H1 (cell line): ENCODE measurements at regions not wholly inside any gene's neighbourhood (a gene's known extent, or its start where the extent isn't known, plus 50 kb on each side); places are given as distances from the start of the nearest gene placed in this dataset.

ENCODE experiments used
- CTCF ChIA-PET: fragments of 300-600 bp; sonication (Branson Sonifier 250); formaldehyde crosslinking; loops from one replicate; lab custom pipeline; 2021; ENCODE audit not compliant: partially characterized antibody; lab: Charles Lee
- POLR2A ChIA-PET: fragments of 300-600 bp; sonication (Branson Sonifier 250); formaldehyde crosslinking; loops from one replicate; lab custom pipeline; 2021; ENCODE audit warnings: inconsistent platforms; ENCODE audit not compliant: partially characterized antibody; lab: Charles Lee
- DNase-seq, 2 experiments: peaks; one replicate each; pipeline versions ENCODE4 v3.0.0 to v3.0.0-alpha.2; 2010 to 2022; ENCODE audit warnings: low spot score in 2 of 2, low read depth in 1 of 2, mixed read lengths in 1 of 2
- FAIRE-seq: peaks from 2 replicates; lab custom pipeline; 2011; peaks lifted over from hg19 to GRCh38; lab: Jason Lieb, UNC
- H2AFZ ChIP-seq: 2 replicates; pipeline ENCODE4 v1.8.1; 2012; ENCODE audit warnings: low read length, inconsistent platforms
- H2AK5ac ChIP-seq: 2 replicates; pipeline ENCODE4 v1.6.1; 2013; ENCODE audit warnings: low read depth, low read length
- H2BK120ac ChIP-seq: replicated peaks from 2 replicates; pipeline ENCODE3; 2013; ENCODE audit warnings: low read depth, low read length, inconsistent platforms
- H2BK12ac ChIP-seq: 2 replicates; pipeline ENCODE4 v1.6.1; 2013; ENCODE audit warnings: low read depth, low read length
- H2BK15ac ChIP-seq: 2 replicates; pipeline ENCODE4 v1.6.1; 2013; ENCODE audit warnings: low read length
- H2BK20ac ChIP-seq: 2 replicates; pipeline ENCODE4 v1.6.1; 2013; ENCODE audit warnings: low read length
- H2BK5ac ChIP-seq: 2 replicates; pipeline ENCODE4 v1.6.1; 2013; ENCODE audit warnings: low read depth, low read length
- H3K14ac ChIP-seq: 2 replicates; pipeline ENCODE4 v1.6.1; 2013; ENCODE audit warnings: inconsistent platforms; ENCODE audit not compliant: insufficient read length
- H3K18ac ChIP-seq: 2 replicates; pipeline ENCODE4 v1.6.1; 2013; ENCODE audit warnings: low read length; ENCODE audit errors: extremely low read depth
- H3K23ac ChIP-seq: 2 replicates; pipeline ENCODE4 v1.6.1; 2013; ENCODE audit warnings: inconsistent platforms; ENCODE audit not compliant: insufficient read length
- H3K23me2 ChIP-seq: 2 replicates; pipeline ENCODE4 v1.6.1; 2013; ENCODE audit warnings: low read depth, low read length
- H3K27ac ChIP-seq: 2 replicates; pipeline ENCODE4 v1.6.1; 2011; ENCODE audit warnings: low read depth, low read length, inconsistent platforms
- H3K27me3 ChIP-seq, 4 experiments: replicated peaks in 1 of 4; 1 replicate in 1 of 4; 2 replicates in 3 of 4; pipeline versions ENCODE4 v1.6.1 to v1.8.1; 2011 to 2013; ENCODE audit warnings: low read length in 3 of 4, mild to moderate bottlenecking in 3 of 4, inconsistent platforms in 2 of 4, mixed read lengths in 2 of 4, moderate library complexity in 1 of 4; ENCODE audit not compliant: control insufficient read depth in 3 of 4, insufficient read depth in 3 of 4; ENCODE audit errors: extremely low read depth in 1 of 4
- H3K36me3 ChIP-seq, 4 experiments: 2 replicates each; pipeline versions ENCODE4 v1.6.1 to v1.8.1; 2011 to 2013; ENCODE audit warnings: mild to moderate bottlenecking in 4 of 4, low read length in 3 of 4, moderate library complexity in 2 of 4, control low read depth in 1 of 4, inconsistent platforms in 1 of 4; ENCODE audit not compliant: insufficient read depth in 4 of 4, control insufficient read depth in 2 of 4
- H3K4ac ChIP-seq: replicated peaks from 2 replicates; pipeline ENCODE3; 2013; ENCODE audit warnings: low read length, low read depth, mixed read lengths, inconsistent platforms; ENCODE audit not compliant: insufficient read length
- H3K4me1 ChIP-seq, 4 experiments: replicated peaks in 1 of 4; 1 replicate in 1 of 4; 2 replicates in 3 of 4; pipeline versions ENCODE4 v1.6.1 to v1.8.1; 2011 to 2013; ENCODE audit warnings: low read length in 3 of 4, inconsistent platforms in 2 of 4, mixed read lengths in 1 of 4; ENCODE audit not compliant: insufficient read depth in 4 of 4, control insufficient read depth in 3 of 4
- H3K4me2 ChIP-seq, 2 experiments: 2 replicates each; pipeline versions ENCODE4 v1.6.1 to v1.8.1; 2011 to 2013; ENCODE audit warnings: low read depth in 2 of 2, low read length in 2 of 2, control low read depth in 1 of 2, inconsistent platforms in 1 of 2, mild to moderate bottlenecking in 1 of 2; ENCODE audit not compliant: insufficient read depth in 1 of 2
- H3K4me3 ChIP-seq, 4 experiments: fragments of 200-600, 300-600 bp in 1 of 4; sonication (generic), shearing (Covaris generic), sonication (Bioruptor Twin) in 1 of 4; 2 replicates each; pipeline versions ENCODE4 v1.5.1 to v1.8.1; 2011 to 2016; ENCODE audit warnings: low read length in 4 of 4, low read depth in 3 of 4, control low read depth in 2 of 4, inconsistent platforms in 2 of 4, mild to moderate bottlenecking in 2 of 4, mixed read lengths in 1 of 4, moderate library complexity in 1 of 4; ENCODE audit not compliant: insufficient read depth in 2 of 4; ENCODE audit errors: extremely low read depth in 1 of 4
- H3K56ac ChIP-seq: replicated peaks from 2 replicates; pipeline ENCODE3; 2013; ENCODE audit warnings: low read depth, mild to moderate bottlenecking, mixed read lengths, low read length, inconsistent platforms; ENCODE audit not compliant: insufficient read length
- H3K79me1 ChIP-seq: 2 replicates; pipeline ENCODE4 v1.6.1; 2013; ENCODE audit warnings: low read depth, low read length, control low read depth
- H3K79me2 ChIP-seq, 2 experiments: 2 replicates each; pipeline versions ENCODE4 v1.6.1 to v1.8.1; 2012 to 2013; ENCODE audit warnings: low read length in 2 of 2, mild to moderate bottlenecking in 2 of 2, inconsistent platforms in 1 of 2; ENCODE audit not compliant: insufficient read depth in 2 of 2, control insufficient read depth in 1 of 2
- H3K9ac ChIP-seq, 4 experiments: replicated peaks in 1 of 4; 1 replicate in 1 of 4; 2 replicates in 3 of 4; pipeline versions ENCODE4 v1.6.1 to v1.8.1; 2011 to 2013; ENCODE audit warnings: low read depth in 3 of 4, low read length in 3 of 4, control low read depth in 2 of 4, mild to moderate bottlenecking in 2 of 4, moderate library complexity in 2 of 4, inconsistent platforms in 1 of 4; ENCODE audit errors: extremely low read depth in 1 of 4
- H3K9me3 ChIP-seq, 2 experiments: 2 replicates each; pipeline versions ENCODE4 v1.6.1 to v1.8.1; 2012 to 2013; ENCODE audit warnings: mild to moderate bottlenecking in 2 of 2, moderate library complexity in 2 of 2, control low read depth in 1 of 2, inconsistent platforms in 1 of 2, low read depth in 1 of 2, low read length in 1 of 2, mixed read lengths in 1 of 2; ENCODE audit not compliant: insufficient read depth in 2 of 2
- H4K20me1 ChIP-seq, 2 experiments: replicated peaks in 1 of 2; 2 replicates each; pipeline versions ENCODE3 to v1.8.1; 2011 to 2013; ENCODE audit warnings: inconsistent platforms in 2 of 2, low read length in 2 of 2, mild to moderate bottlenecking in 1 of 2; ENCODE audit not compliant: insufficient read depth in 2 of 2, control insufficient read depth in 1 of 2
- H4K5ac ChIP-seq: 2 replicates; pipeline ENCODE4 v1.6.1; 2013; ENCODE audit warnings: low read length, low read depth, mixed read lengths, inconsistent platforms; ENCODE audit not compliant: insufficient read length
- H4K8ac ChIP-seq: 2 replicates; pipeline ENCODE4 v1.8.0; 2013; ENCODE audit warnings: mild to moderate bottlenecking, moderate library complexity, low read length, inconsistent platforms; ENCODE audit not compliant: insufficient read depth; ENCODE audit errors: extremely low read depth
- H4K91ac ChIP-seq: replicated peaks from 2 replicates; pipeline ENCODE3; 2013; ENCODE audit warnings: low read length, mixed read lengths, inconsistent platforms; ENCODE audit not compliant: insufficient read length
- BACH1 ChIP-seq: IDR thresholded peaks from 2 replicates; pipeline ENCODE4 v1.6.1; 2012; ENCODE audit warnings: low read length, improper control_type of control experiment
- BCL11A ChIP-seq, 2 experiments: IDR thresholded peaks; one replicate each; pipeline ENCODE4 v1.6.1; 2011; ENCODE audit warnings: low read depth in 2 of 2, low read length in 2 of 2, mild to moderate bottlenecking in 2 of 2
- CBX5 ChIP-seq: fragments of 300-800, 300-1000 bp; sonication (generic); IDR thresholded peaks from 2 replicates; pipeline ENCODE4 v1.7.1; 2016; ENCODE audit warnings: antibody characterized with exemption, low read length, low read depth
- CHD2 ChIP-seq: IDR thresholded peaks from 2 replicates; pipeline ENCODE4 v1.6.1; 2012; ENCODE audit warnings: low read length, improper control_type of control experiment
- GTF2F1 ChIP-seq: IDR thresholded peaks from 2 replicates; pipeline ENCODE4 v1.6.1; 2012; ENCODE audit warnings: low read depth, low read length, improper control_type of control experiment, borderline replicate concordance
- POLR2A ChIP-seq, 2 experiments: IDR thresholded peaks; 1 replicate in 1 of 2; 2 replicates in 1 of 2; pipeline ENCODE4 v1.6.1; 2011; ENCODE audit warnings: low read depth in 2 of 2, low read length in 2 of 2, mild to moderate bottlenecking in 2 of 2; ENCODE audit errors: control extremely low read depth in 1 of 2
- RBBP5 ChIP-seq: IDR thresholded peaks from 2 replicates; pipeline ENCODE4 v1.7.1; 2012; ENCODE audit warnings: low read depth, mild to moderate bottlenecking, inconsistent platforms, low read length, moderate library complexity, borderline replicate concordance
- RNF2 ChIP-seq: fragments of 200-900, 300-1000 bp; sonication (generic); IDR thresholded peaks from 2 replicates; pipeline ENCODE4 v1.7.1; 2016; ENCODE audit warnings: borderline replicate concordance, low read depth, mild to moderate bottlenecking, antibody characterized with exemption, low read length; ENCODE audit not compliant: poor library complexity, severe bottlenecking; ENCODE audit errors: missing control alignments
- SIN3A ChIP-seq, 2 experiments: IDR thresholded peaks in 1 of 2; conservative IDR thresholded peaks in 1 of 2; 2 replicates each; pipeline ENCODE4 v1.6.1; 2011 to 2012; ENCODE audit warnings: low read length in 2 of 2, improper control_type of control experiment in 1 of 2, low read depth in 1 of 2, mild to moderate bottlenecking in 1 of 2
- SIRT6 ChIP-seq: IDR thresholded peaks from one replicate; pipeline ENCODE4 v1.7.1; 2012; ENCODE audit warnings: low read length, inconsistent platforms
- SIX5 ChIP-seq: IDR thresholded peaks from 2 replicates; pipeline ENCODE4 v1.6.1; 2011; ENCODE audit warnings: mild to moderate bottlenecking, low read depth, low read length
- SP2 ChIP-seq: IDR thresholded peaks from 2 replicates; pipeline ENCODE4 v1.6.1; 2012; ENCODE audit warnings: mild to moderate bottlenecking, low read length, inconsistent platforms
- SP4 ChIP-seq: IDR thresholded peaks from 2 replicates; pipeline ENCODE4 v1.6.1; 2012; ENCODE audit warnings: low read length, inconsistent platforms
- ZNF274 ChIP-seq: IDR thresholded peaks from 2 replicates; pipeline ENCODE4 v1.7.0; 2012; ENCODE audit warnings: low read length, borderline replicate concordance; ENCODE audit errors: extremely low read depth
- WGBS, 2 experiments: shearing (Covaris generic) in 1 of 2; methylation state at CpG; one replicate each; pipeline versions ENCODE4 v1.1.6 to v1.1.7; 2013 to 2015; ENCODE audit warnings: low lambda C conversion rate in 2 of 2, mixed read lengths in 2 of 2, inconsistent platforms in 1 of 2, low coverage in 1 of 2, missing lambda C conversion rate in 1 of 2; ENCODE audit not compliant: insufficient replicate concordance in 2 of 2, insufficient coverage in 1 of 2, insufficient read length in 1 of 2; ENCODE audit errors: extremely low coverage in 1 of 2, missing lambda C conversion rate in 1 of 2; 5-methylcytosine and 5-hydroxymethylcytosine counted together
- TF ChIP-seq, protein P1 (sequence below): IDR thresholded peaks from 2 replicates; pipeline ENCODE4 v1.6.1; 2011; ENCODE audit warnings: low read length, improper control_type of control experiment

DNA sequence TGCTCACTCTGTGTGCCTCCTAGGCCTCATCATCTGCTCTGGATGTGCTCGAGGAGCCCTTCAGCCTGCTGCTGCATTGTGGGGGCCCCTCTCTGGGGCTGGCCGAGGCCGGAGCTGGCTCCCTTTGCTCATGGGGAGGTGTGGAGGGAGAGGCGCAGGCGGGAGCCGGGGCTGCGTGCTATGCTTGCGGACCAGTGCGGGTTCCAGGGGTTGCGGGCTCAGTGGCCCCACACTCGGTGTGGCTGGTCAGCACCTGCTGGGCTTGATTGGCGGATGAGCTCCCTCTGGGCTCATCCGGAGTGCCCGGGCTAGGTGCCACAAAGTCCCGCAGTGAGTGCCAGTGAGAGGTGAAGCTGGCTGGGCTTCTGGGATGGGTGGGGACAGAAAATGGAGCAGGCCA lies 264.2 kb downstream of the SI start:
- no peaks in the 10 kb centered on the region for H3K4me1 ChIP-seq
- ChIA-PET CTCF (interaction anchor here (0.8 kb wide), 1 partner anchor 8 kb away, joined by 3 read pairs; no protein-coding TSS in a partner anchor), POLR2A (no interaction called here)
- H3K18ac ChIP-seq, result no peak overlapping the region
- no peak overlapping the region for H4K91ac ChIP-seq
- H3K23me2 ChIP-seq, result no peaks in the 10 kb centered on the region
- no peak overlapping the region for H2BK20ac ChIP-seq
- H3K4ac ChIP-seq, result no peak overlapping the region
- H3K23ac ChIP-seq, result no peak overlapping the region
- H2BK120ac ChIP-seq, result no peak overlapping the region
- no peak overlapping the region for H2AK5ac ChIP-seq
- FAIRE-seq, result no peak
- 0 out of 8 replicates have a peak, but pooled peaks cover 0 to 2% (median 0%) of the 10 kb centered on the region in 4 experiments for H3K36me3 ChIP-seq
- DNase-seq, result no peak
- H3K4me2 ChIP-seq, result no peak overlapping the region
- H3K79me2 ChIP-seq, result no peaks in the 10 kb centered on the region
- no peak overlapping the region for H4K5ac ChIP-seq
- H3K79me1 ChIP-seq, result no peaks in the 10 kb centered on the region
- no peak overlapping the region for H2BK5ac ChIP-seq
- WGBS, 2 experiments, result 97% methylated on average over 15 of the region's 15 CpGs; no CpG with 5 or more reads in 1 of the 2 experiments
- no peak overlapping the region for H3K14ac ChIP-seq
- no peak overlapping the region for H3K56ac ChIP-seq
- H3K9ac ChIP-seq, result no peak overlapping the region
- H3K27ac ChIP-seq, result no peak overlapping the region
- no peaks in the 10 kb centered on the region for H3K27me3 ChIP-seq
- no peak overlapping the region for H4K8ac ChIP-seq
- no peaks in the 10 kb centered on the region for H4K20me1 ChIP-seq
- no peak overlapping the region for H2AFZ ChIP-seq
- no peak overlapping the region for H3K4me3 ChIP-seq
- H2BK15ac ChIP-seq, result no peak overlapping the region
- no peak overlapping the region for H2BK12ac ChIP-seq
- H3K9me3 ChIP-seq, result peaks cover 5 to 7% of the 10 kb centered on the region in 2 experiments; a peak in 2 of 4 replicates
- TF ChIP-seq GTF2F1 (no peak), SIN3A (conservative IDR thresholded peaks at IDR 0.05 in 1 of 2, IDR thresholded peaks at IDR 0.05 in 1 of 2; ENCODE audit: low read depth in 1 of 2, low read length in 2 of 2) (no peak), ZNF274 (no peak), CBX5 (no peak), BCL11A (IDR thresholded peaks at IDR 0.05; ENCODE audit: low read depth in 2 of 2, low read length in 2 of 2) (no peak), RBBP5 (no peak), SP2 (no peak), SP4 (no peak), SIX5 (no peak), RNF2 (no peak), POLR2A (IDR thresholded peaks at IDR 0.05; ENCODE audit: control extremely low read depth in 1 of 2, low read depth in 2 of 2, low read length in 2 of 2) (no peak), BACH1 (no peak), CHD2 (no peak), SIRT6 (no peak)
- TF ChIP-seq, protein P1, sequence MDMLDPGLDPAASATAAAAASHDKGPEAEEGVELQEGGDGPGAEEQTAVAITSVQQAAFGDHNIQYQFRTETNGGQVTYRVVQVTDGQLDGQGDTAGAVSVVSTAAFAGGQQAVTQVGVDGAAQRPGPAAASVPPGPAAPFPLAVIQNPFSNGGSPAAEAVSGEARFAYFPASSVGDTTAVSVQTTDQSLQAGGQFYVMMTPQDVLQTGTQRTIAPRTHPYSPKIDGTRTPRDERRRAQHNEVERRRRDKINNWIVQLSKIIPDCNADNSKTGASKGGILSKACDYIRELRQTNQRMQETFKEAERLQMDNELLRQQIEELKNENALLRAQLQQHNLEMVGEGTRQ, result no peak
